Gastrocnemius medialis (tissue), 4 donors: ENCODE measurements at regions not wholly inside any gene's neighbourhood (a gene's known extent, or its start where the extent isn't known, plus 50 kb on each side); places are given as distances from the start of the nearest gene placed in this dataset.

ENCODE experiments used
- ATAC-seq, 2 donors: fragments of 150-250 bp; one replicate each; pipeline ENCODE4 v1.9.1; 2016
- DNase-seq, 2 donors: peaks; one replicate each; pipeline ENCODE4 v3.0.0-alpha.2; 2019
- H3K27ac ChIP-seq, 4 donors: fragments of 200-600 bp; sonication (generic); 1 replicate in 1 of 4; 2 replicates in 3 of 4; pipeline ENCODE4 v1.5.1; 2016 to 2018; ENCODE audit warnings: mild to moderate bottlenecking in 2 of 4, moderate library complexity in 1 of 4
- H3K27me3 ChIP-seq, 3 donors: fragments of 200-600 bp; sonication (generic) in 2 of 3; 1 replicate in 1 of 3; 2 replicates in 2 of 3; pipeline versions ENCODE4 v1.5.1 to v1.6.0; 2016 to 2019; ENCODE audit warnings: mild to moderate bottlenecking in 1 of 3, moderate library complexity in 1 of 3
- H3K36me3 ChIP-seq, 2 donors: fragments of 200-600 bp; sonication (generic) in 1 of 2; one replicate each; pipeline ENCODE4 v1.5.1; 2017 to 2018
- H3K4me1 ChIP-seq, 2 donors: fragments of 200-600 bp; sonication (generic) in 1 of 2; one replicate each; pipeline ENCODE4 v1.5.1; 2016 to 2017; ENCODE audit warnings: mild to moderate bottlenecking in 2 of 2
- H3K4me3 ChIP-seq, 4 donors: fragments of 200-600 bp; sonication (generic) in 3 of 4; 1 replicate in 1 of 4; 2 replicates in 3 of 4; pipeline ENCODE4 v1.5.1; 2016 to 2019; ENCODE audit warnings: mild to moderate bottlenecking in 2 of 4
- H3K9me3 ChIP-seq, 3 donors: fragments of 200-600 bp; sonication (generic) in 2 of 3; 1 replicate in 1 of 3; 2 replicates in 2 of 3; pipeline ENCODE4 v1.5.1; 2016 to 2019
- POLR2A ChIP-seq, 2 donors: fragments of 450-650 bp; IDR thresholded peaks; one replicate each; pipeline ENCODE4 v1.6.1; 2017; ENCODE audit warnings: antibody characterized with exemption in 2 of 2, mild to moderate bottlenecking in 2 of 2, moderate library complexity in 2 of 2
- in situ Hi-C, 4 donors: fragments of 200-750 bp; cut with MboI; loops; one replicate each; pipeline versions ENCODE4 v1.15.0 to v1.8.0; 2017; ENCODE audit warnings: low sequenced_read_pairs in 4 of 4
- intact Hi-C: fragments of 100-400 bp; cut with DNase I; formaldehyde crosslinking; loops from one replicate; pipeline ENCODE4 v1.15.1; 2023; ENCODE audit warnings: low total_unique reads
- TF ChIP-seq, protein P1 (sequence below), 5 experiments: fragments of 450-650 bp in 3 of 5; fragments of 200-600 bp in 2 of 5; sonication (generic) in 2 of 5; IDR thresholded peaks in 4 of 5; conservative IDR thresholded peaks in 1 of 5; 1 replicate in 4 of 5; 2 replicates in 1 of 5; pipeline ENCODE4 v1.5.1; 2016 to 2019; ENCODE audit warnings: antibody characterized with exemption in 5 of 5, mild to moderate bottlenecking in 3 of 5, moderate library complexity in 3 of 5

DNA sequence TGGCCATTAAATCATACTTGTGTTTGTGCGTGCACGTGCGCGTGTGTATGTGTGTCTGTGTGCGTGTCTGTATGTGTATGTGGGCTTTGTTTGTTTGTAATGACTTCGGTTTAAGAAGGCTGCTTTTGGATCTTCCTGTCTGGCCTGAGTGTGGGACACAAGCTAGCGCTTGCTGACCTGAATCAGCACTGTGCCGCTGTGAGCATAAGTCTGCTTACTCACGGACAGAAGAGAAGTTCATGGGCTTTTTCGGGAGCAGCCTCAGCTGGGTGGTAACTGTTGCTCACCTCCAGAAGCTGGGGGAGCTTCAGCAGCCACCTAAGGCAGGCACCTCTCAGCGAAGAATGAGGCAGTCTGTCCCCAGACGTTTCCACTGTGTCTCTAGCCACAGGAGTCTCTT, 56.1 kb upstream of the TRUB1 start:
- no peaks in the 10 kb centered on the region for H3K9me3 ChIP-seq
- DNase-seq (no peak), ATAC-seq (no peak)
- H3K27ac ChIP-seq: no peak overlapping the region
- in situ Hi-C loops (loop anchor here in 1 of 4 donors (5.0 kb wide), 1 partner anchor 240 kb away; no protein-coding TSS in a partner anchor), intact Hi-C loops (no loop called here)
- peaks cover 0 to 3% (median 0%) of the 10 kb centered on the region in 3 donors for H3K27me3 ChIP-seq
- no peaks in the 10 kb centered on the region for H3K4me1 ChIP-seq
- TF ChIP-seq, protein P1, sequence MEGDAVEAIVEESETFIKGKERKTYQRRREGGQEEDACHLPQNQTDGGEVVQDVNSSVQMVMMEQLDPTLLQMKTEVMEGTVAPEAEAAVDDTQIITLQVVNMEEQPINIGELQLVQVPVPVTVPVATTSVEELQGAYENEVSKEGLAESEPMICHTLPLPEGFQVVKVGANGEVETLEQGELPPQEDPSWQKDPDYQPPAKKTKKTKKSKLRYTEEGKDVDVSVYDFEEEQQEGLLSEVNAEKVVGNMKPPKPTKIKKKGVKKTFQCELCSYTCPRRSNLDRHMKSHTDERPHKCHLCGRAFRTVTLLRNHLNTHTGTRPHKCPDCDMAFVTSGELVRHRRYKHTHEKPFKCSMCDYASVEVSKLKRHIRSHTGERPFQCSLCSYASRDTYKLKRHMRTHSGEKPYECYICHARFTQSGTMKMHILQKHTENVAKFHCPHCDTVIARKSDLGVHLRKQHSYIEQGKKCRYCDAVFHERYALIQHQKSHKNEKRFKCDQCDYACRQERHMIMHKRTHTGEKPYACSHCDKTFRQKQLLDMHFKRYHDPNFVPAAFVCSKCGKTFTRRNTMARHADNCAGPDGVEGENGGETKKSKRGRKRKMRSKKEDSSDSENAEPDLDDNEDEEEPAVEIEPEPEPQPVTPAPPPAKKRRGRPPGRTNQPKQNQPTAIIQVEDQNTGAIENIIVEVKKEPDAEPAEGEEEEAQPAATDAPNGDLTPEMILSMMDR (IDR thresholded peaks at IDR 0.05 in 4 of 5, conservative IDR thresholded peaks at IDR 0.05 in 1 of 5): no peak
- TF ChIP-seq POLR2A (IDR thresholded peaks at IDR 0.05): no peak
- H3K36me3 ChIP-seq: no peaks in the 10 kb centered on the region
- H3K4me3 ChIP-seq: no peak overlapping the region

GRCh38 chr10:114885443-114885842, 52.6 kb upstream of the TRUB1 start:
- intact Hi-C loops: no loop called here
- H3K9me3 ChIP-seq: no peaks in the 10 kb centered on the region
- no peaks in the 10 kb centered on the region for H3K36me3 ChIP-seq
- H3K27ac ChIP-seq: no peak overlapping the region
- no peak overlapping the region for H3K4me3 ChIP-seq
- no peak for ATAC-seq
- no peaks in the 10 kb centered on the region for H3K27me3 ChIP-seq
- no peak for DNase-seq
- H3K4me1 ChIP-seq: no peaks in the 10 kb centered on the region
- TF ChIP-seq, protein P1 (IDR thresholded peaks at IDR 0.05 in 4 of 5, conservative IDR thresholded peaks at IDR 0.05 in 1 of 5): no peak
- no peak for TF ChIP-seq POLR2A (IDR thresholded peaks at IDR 0.05)
- in situ Hi-C loops: no loop called here
